SK-N-SH (cell line): ENCODE measurements at regions not wholly inside any gene's neighbourhood (a gene's known extent, or its start where the extent isn't known, plus 50 kb on each side); places are given as distances from the start of the nearest gene placed in this dataset.
"Not testable (repeated sequence)": the region's sequence is repeated elsewhere in the genome, so short reads cannot be mapped to it uniquely, and the experiment has no call there.

Source experiments
- CTCF ChIA-PET: fragments of 300-600, 350-600 bp; formaldehyde crosslinking; extraction: SDS; loops from one replicate; lab custom pipeline; 2021; lab: Yijun Ruan, JAX
- POLR2A ChIA-PET: fragments of 350-600 bp; sonication (Branson Sonifier 250); formaldehyde crosslinking; extraction: SDS; loops from one replicate; lab custom pipeline; 2020; ENCODE audit warnings: antibody characterized with exemption, inconsistent platforms; lab: Yijun Ruan, JAX
- DNase-seq: peaks from one replicate; pipeline ENCODE4 v3.0.0; 2012
- H2AFZ ChIP-seq: fragments of 200-600 bp; sonication (generic); 2 replicates; pipeline ENCODE4 v1.8.1; 2016; ENCODE audit warnings: antibody characterized with exemption, mild to moderate bottlenecking, low read depth
- H3F3A ChIP-seq: fragments of 200-600 bp; sonication (generic); replicated peaks from 2 replicates; pipeline ENCODE3; 2016; ENCODE audit warnings: antibody characterized with exemption, mild to moderate bottlenecking; ENCODE audit not compliant: insufficient read depth
- H3K27ac ChIP-seq, 2 experiments: fragments of 200-500 bp in 1 of 2; fragments of 200-600 bp in 1 of 2; sonication (Bioruptor generic) in 1 of 2; sonication (generic), shearing (Covaris generic) in 1 of 2; 2 replicates each; pipeline versions ENCODE4 v1.5.1 to v1.6.1; 2014 to 2016; ENCODE audit warnings: low read depth in 2 of 2, inconsistent platforms in 1 of 2, low read length in 1 of 2, mild to moderate bottlenecking in 1 of 2, mixed read lengths in 1 of 2
- H3K27me3 ChIP-seq: fragments of 200-600 bp; sonication (generic), shearing (Covaris generic); 2 replicates; pipeline ENCODE4 v1.6.1; 2016; ENCODE audit warnings: mixed run types; ENCODE audit not compliant: insufficient read depth
- H3K36me3 ChIP-seq, 2 experiments: fragments of 200-500 bp in 1 of 2; fragments of 200-600 bp in 1 of 2; sonication (Bioruptor generic) in 1 of 2; sonication (generic) in 1 of 2; replicated peaks in 1 of 2; 2 replicates each; pipeline versions ENCODE3 to v1.5.1; 2014 to 2016; ENCODE audit warnings: low read length in 1 of 2, mild to moderate bottlenecking in 1 of 2; ENCODE audit not compliant: insufficient read depth in 2 of 2, control insufficient read depth in 1 of 2
- H3K4me1 ChIP-seq, 2 experiments: fragments of 200-500 bp in 1 of 2; fragments of 200-600 bp in 1 of 2; sonication (Bioruptor generic) in 1 of 2; sonication (generic), shearing (Covaris generic) in 1 of 2; 2 replicates each; pipeline versions ENCODE4 v1.5.1 to v1.6.1; 2014 to 2016; ENCODE audit warnings: low read depth in 1 of 2, low read length in 1 of 2, mixed run types in 1 of 2; ENCODE audit not compliant: insufficient read depth in 2 of 2, control insufficient read depth in 1 of 2
- H3K4me2 ChIP-seq: fragments of 200-600 bp; sonication (generic), shearing (Covaris generic); 2 replicates; pipeline ENCODE4 v1.6.1; 2017; ENCODE audit warnings: mixed run types
- H3K4me3 ChIP-seq, 2 experiments: fragments of 200-500 bp in 1 of 2; fragments of 200-600 bp in 1 of 2; sonication (Bioruptor generic) in 1 of 2; sonication (generic), shearing (Covaris generic) in 1 of 2; 2 replicates each; pipeline versions ENCODE4 v1.5.1 to v1.8.1; 2014 to 2016; ENCODE audit warnings: low read depth in 2 of 2, inconsistent platforms in 1 of 2, low read length in 1 of 2, mild to moderate bottlenecking in 1 of 2, mixed read lengths in 1 of 2, moderate library complexity in 1 of 2
- H3K79me2 ChIP-seq: fragments of 200-600 bp; sonication (generic); 2 replicates; pipeline ENCODE4 v1.8.1; 2017; ENCODE audit warnings: mild to moderate bottlenecking; ENCODE audit not compliant: insufficient read depth
- H3K9ac ChIP-seq: fragments of 200-600 bp; sonication (generic); 2 replicates; pipeline ENCODE4 v1.6.1; 2017; ENCODE audit warnings: mixed run types
- H3K9me2 ChIP-seq: fragments of 200-600 bp; sonication (generic); 2 replicates; pipeline ENCODE4 v1.6.1; 2017; ENCODE audit warnings: mixed run types
- H3K9me3 ChIP-seq: fragments of 200-600 bp; sonication (generic); 2 replicates; pipeline ENCODE4 v1.6.1; 2017; ENCODE audit warnings: mixed run types, mild to moderate bottlenecking, moderate library complexity
- H4K20me1 ChIP-seq: fragments of 200-600 bp; sonication (generic); 2 replicates; pipeline ENCODE4 v1.6.1; 2017; ENCODE audit warnings: mild to moderate bottlenecking, mixed run types; ENCODE audit not compliant: insufficient read depth
- GABPA ChIP-seq: IDR thresholded peaks from 2 replicates; pipeline ENCODE4 v1.4.0; 2012; ENCODE audit warnings: low read depth, mild to moderate bottlenecking
- JUND ChIP-seq: IDR thresholded peaks from 2 replicates; pipeline ENCODE4 v1.4.0; 2012
- MEF2A ChIP-seq: IDR thresholded peaks from 2 replicates; pipeline ENCODE4 v1.4.0; 2012; ENCODE audit warnings: low read depth, borderline replicate concordance
- RCOR1 ChIP-seq: fragments of 150-350 bp; IDR thresholded peaks from 2 replicates; pipeline ENCODE4 v1.6.1; 2017; ENCODE audit warnings: antibody characterized with exemption, low read length
- REST ChIP-seq: IDR thresholded peaks from 2 replicates; pipeline ENCODE4 v1.6.1; 2012; ENCODE audit warnings: mild to moderate bottlenecking, low read depth, low read length, moderate library complexity
- RFX5 ChIP-seq: IDR thresholded peaks from 2 replicates; pipeline ENCODE4 v1.6.1; 2012; ENCODE audit warnings: mild to moderate bottlenecking, improper control_type of control experiment, low read length
- SIN3A ChIP-seq: IDR thresholded peaks from 2 replicates; pipeline ENCODE4 v1.6.1; 2012; ENCODE audit warnings: low read depth, mild to moderate bottlenecking, low read length, moderate library complexity, borderline replicate concordance
- TCF12 ChIP-seq: IDR thresholded peaks from 2 replicates; pipeline ENCODE4 v1.4.0; 2012
- TEAD4 ChIP-seq: IDR thresholded peaks from 2 replicates; pipeline ENCODE4 v1.4.0; 2012; ENCODE audit warnings: mild to moderate bottlenecking, borderline replicate concordance; ENCODE audit not compliant: insufficient read depth
- YY1 ChIP-seq: IDR thresholded peaks from 2 replicates; pipeline ENCODE4 v1.4.0; 2012; ENCODE audit warnings: low read depth, mild to moderate bottlenecking
- WGBS: methylation state at CpG from one replicate; pipeline ENCODE4 v1.1.6; 2017; ENCODE audit warnings: low lambda C conversion rate; 5-methylcytosine and 5-hydroxymethylcytosine counted together
- TF ChIP-seq, protein P1 (sequence below): fragments of 150-350 bp; IDR thresholded peaks from 2 replicates; pipeline ENCODE4 v1.6.1; 2016; ENCODE audit warnings: mild to moderate bottlenecking, low read depth, low read length

DNA sequence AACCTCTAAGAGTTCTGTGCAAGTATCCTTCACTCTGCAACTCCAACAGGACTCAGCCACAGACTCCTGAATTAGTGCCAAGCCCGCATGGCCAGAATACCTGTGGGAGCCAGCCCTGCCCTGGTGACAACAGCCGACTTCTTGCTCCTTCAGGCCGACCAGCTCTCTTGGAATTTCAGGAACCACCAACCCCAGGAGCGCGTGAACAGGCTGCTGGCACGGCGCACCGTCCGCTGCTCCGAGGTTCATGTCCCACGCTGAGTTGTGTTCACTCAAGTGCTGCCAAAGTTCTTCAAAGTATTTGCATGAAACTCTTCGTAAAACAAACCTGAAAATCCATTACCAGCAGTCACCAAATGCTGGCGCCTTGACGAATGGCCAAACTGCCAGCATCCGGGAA lies 232.8 kb downstream of the NR2F1-AS1 start:
- no peak overlapping the region for H2AFZ ChIP-seq
- H3K27ac ChIP-seq, result no peak overlapping the region
- ChIA-PET POLR2A (no interaction called here), CTCF (no interaction called here)
- no peak overlapping the region for H3K9ac ChIP-seq
- H3K4me1 ChIP-seq, result no peaks in the 10 kb centered on the region
- no peaks in the 10 kb centered on the region for H4K20me1 ChIP-seq
- TF ChIP-seq GABPA (no peak), YY1 (no peak)
- DNase-seq, result no peak
- H3K4me2 ChIP-seq, result no peak overlapping the region
- H3F3A ChIP-seq, result no peaks in the 10 kb centered on the region
- H3K36me3 ChIP-seq, result no peaks in the 10 kb centered on the region
- WGBS, result 93% methylated on average over 14 of the region's 15 CpGs
- H3K9me2 ChIP-seq, result no peaks in the 10 kb centered on the region
- H3K79me2 ChIP-seq, result no peaks in the 10 kb centered on the region
- no peaks in the 10 kb centered on the region for H3K9me3 ChIP-seq
- H3K27me3 ChIP-seq, result no peaks in the 10 kb centered on the region
- no peak overlapping the region for H3K4me3 ChIP-seq

- H3K9me2 ChIP-seq, H3K27me3 ChIP-seq, H4K20me1 ChIP-seq, H3K27ac ChIP-seq, POLR2A ChIA-PET, DNase-seq, H3F3A ChIP-seq, H2AFZ ChIP-seq, H3K79me2 ChIP-seq, CTCF ChIA-PET, H3K4me2 ChIP-seq, H3K4me3 ChIP-seq, H3K9me3 ChIP-seq, H3K9ac ChIP-seq, H3K36me3 ChIP-seq, H3K4me1 ChIP-seq: not testable (repeated sequence)
- WGBS, result 86% methylated on average over 1 of the region's 1 CpG
Observed at GRCh38 chr5:93346850-93347249, 234.2 kb downstream of the NR2F1-AS1 start.

DNA sequence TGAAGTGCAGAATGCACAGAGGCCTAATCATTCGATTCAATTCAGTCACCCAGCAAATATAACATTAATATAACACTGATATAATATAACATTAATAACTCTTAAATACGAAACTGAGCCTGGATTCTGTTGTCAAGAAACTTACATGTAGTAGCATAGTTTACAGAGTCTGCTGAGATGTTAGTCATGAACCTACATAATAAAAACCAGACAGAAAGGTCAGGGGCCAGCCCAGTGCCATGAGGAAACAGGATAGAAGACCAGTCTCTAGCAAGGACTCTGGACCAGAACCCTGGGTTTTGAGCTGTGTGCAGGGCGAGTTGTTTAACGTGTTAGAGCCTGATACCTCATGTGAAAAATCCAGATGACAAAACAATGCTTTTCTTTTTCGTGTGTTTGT lies 234.7 kb downstream of the NR2F1-AS1 start:
- H3K27me3 ChIP-seq, result no peaks in the 10 kb centered on the region
- no peak overlapping the region for H2AFZ ChIP-seq
- TF ChIP-seq RCOR1 (no peak), SIN3A (no peak), TCF12 (no peak), RFX5 (no peak), YY1 (no peak), MEF2A (no peak), TEAD4 (no peak), REST (no peak), JUND (no peak)
- TF ChIP-seq, protein P1, sequence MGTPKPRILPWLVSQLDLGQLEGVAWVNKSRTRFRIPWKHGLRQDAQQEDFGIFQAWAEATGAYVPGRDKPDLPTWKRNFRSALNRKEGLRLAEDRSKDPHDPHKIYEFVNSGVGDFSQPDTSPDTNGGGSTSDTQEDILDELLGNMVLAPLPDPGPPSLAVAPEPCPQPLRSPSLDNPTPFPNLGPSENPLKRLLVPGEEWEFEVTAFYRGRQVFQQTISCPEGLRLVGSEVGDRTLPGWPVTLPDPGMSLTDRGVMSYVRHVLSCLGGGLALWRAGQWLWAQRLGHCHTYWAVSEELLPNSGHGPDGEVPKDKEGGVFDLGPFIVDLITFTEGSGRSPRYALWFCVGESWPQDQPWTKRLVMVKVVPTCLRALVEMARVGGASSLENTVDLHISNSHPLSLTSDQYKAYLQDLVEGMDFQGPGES, result no peak
- no peak for DNase-seq
- no peak overlapping the region for H3K9ac ChIP-seq
- H3K4me3 ChIP-seq, result no peak overlapping the region
- WGBS, result 82% methylated on average over 5 of the region's 5 CpGs
- H3K9me2 ChIP-seq, result no peaks in the 10 kb centered on the region
- no peaks in the 10 kb centered on the region for H3K36me3 ChIP-seq
- ChIA-PET CTCF (no interaction called here), POLR2A (no interaction called here)
- no peaks in the 10 kb centered on the region for H3F3A ChIP-seq
- H3K4me1 ChIP-seq, result peaks cover 0 to 3% of the 10 kb centered on the region in 2 experiments; a peak in 1 of 4 replicates
- no peaks in the 10 kb centered on the region for H3K9me3 ChIP-seq
- H3K79me2 ChIP-seq, result no peaks in the 10 kb centered on the region
- H3K4me2 ChIP-seq, result no peak overlapping the region
- no peaks in the 10 kb centered on the region for H4K20me1 ChIP-seq
- H3K27ac ChIP-seq, result no peak overlapping the region
